Upper lobe of left lung (tissue), 6 donors: ENCODE measurements at regions not wholly inside any gene's neighbourhood (a gene's known extent, or its start where the extent isn't known, plus 50 kb on each side); places are given as distances from the start of the nearest gene placed in this dataset.

Source experiments
- ATAC-seq, 2 donors: fragments of 200-7000 bp; cut with Tn5 transposase; one replicate each; pipeline ENCODE4 v1.9.1; 2022; ENCODE audit warnings: mild to moderate bottlenecking in 2 of 2, moderate library complexity in 2 of 2; ENCODE audit not compliant: low FRiP score in 2 of 2
- DNase-seq, 2 donors: peaks; one replicate each; pipeline ENCODE4 v3.0.0-alpha.2; 2019 to 2020
- H3K27ac ChIP-seq, 4 donors: fragments of 200-600 bp; sonication (generic); one replicate each; pipeline ENCODE4 v1.5.1; 2016 to 2019
- H3K27me3 ChIP-seq, 4 donors: fragments of 200-600 bp; sonication (generic); one replicate each; pipeline ENCODE4 v1.5.1; 2017 to 2019
- H3K36me3 ChIP-seq, 4 donors: fragments of 200-600 bp; sonication (generic); one replicate each; pipeline ENCODE4 v1.5.1; 2016 to 2019
- H3K4me1 ChIP-seq, 4 donors: fragments of 200-600 bp; sonication (generic); one replicate each; pipeline ENCODE4 v1.5.1; 2018 to 2019
- H3K4me3 ChIP-seq, 4 donors: fragments of 200-600 bp; sonication (generic); one replicate each; pipeline ENCODE4 v1.5.1; 2017 to 2019; ENCODE audit warnings: mild to moderate bottlenecking in 2 of 4, moderate library complexity in 1 of 4
- H3K9me3 ChIP-seq, 4 donors: fragments of 200-600 bp; sonication (generic); one replicate each; pipeline ENCODE4 v1.5.1; 2018 to 2019
- CTCF ChIP-seq, 6 experiments: fragments of 450-650 bp in 4 of 6; fragments of 200-600 bp in 2 of 6; sonication (generic) in 2 of 6; IDR thresholded peaks; one replicate each; pipeline ENCODE4 v1.5.1; 2016 to 2019; ENCODE audit warnings: antibody characterized with exemption in 6 of 6
- EP300 ChIP-seq, 4 donors: sonication (generic); formaldehyde crosslinking; IDR thresholded peaks; one replicate each; pipeline ENCODE4 v1.5.1; 2017; ENCODE audit warnings: antibody characterized with exemption in 4 of 4, control low read depth in 2 of 4
- POLR2A ChIP-seq, 4 donors: fragments of 450-650 bp; IDR thresholded peaks; one replicate each; pipeline ENCODE4 v1.5.1; 2016 to 2017; ENCODE audit warnings: antibody characterized with exemption in 4 of 4, mild to moderate bottlenecking in 2 of 4
- POLR2AphosphoS5 ChIP-seq, 2 donors: sonication (generic); formaldehyde crosslinking; IDR thresholded peaks; one replicate each; pipeline ENCODE4 v1.5.1; 2017; ENCODE audit warnings: antibody characterized with exemption in 2 of 2
- WGBS, 2 donors: methylation state at CpG; one replicate each; pipeline ENCODE4 v1.1.5; 2017 to 2018; 5-methylcytosine and 5-hydroxymethylcytosine counted together
- donor health status: DM: no; HTN: no; CAD: no; lungs with moderate emphysema.
- donor health status: DM: no; HTN: yes; CAD: no; lungs with severe emphysema.

GRCh38 chr11:32232516-32232915, 141.6 kb downstream of the RCN1 start:
- no peaks in the 10 kb centered on the region for H3K9me3 ChIP-seq
- H3K4me3 ChIP-seq: no peak overlapping the region
- DNase-seq (no peak), ATAC-seq (no peak)
- no peaks in the 10 kb centered on the region for H3K36me3 ChIP-seq
- no peak overlapping the region for H3K27ac ChIP-seq
- WGBS, 2 donors: 95 to 98% methylated on average over 4 of the region's 4 CpGs
- no peaks in the 10 kb centered on the region for H3K27me3 ChIP-seq
- no peak for TF ChIP-seq POLR2A (IDR thresholded peaks at IDR 0.05)
- no peak for TF ChIP-seq EP300 (IDR thresholded peaks at IDR 0.05)
- no peak for TF ChIP-seq POLR2AphosphoS5 (IDR thresholded peaks at IDR 0.05)
- TF ChIP-seq CTCF (IDR thresholded peaks at IDR 0.05): no peak
- no peaks in the 10 kb centered on the region for H3K4me1 ChIP-seq

GRCh38 chr11:32233276-32233675, 142.4 kb downstream of the RCN1 start:
- Histone ChIP-seq H3K27me3 (no peaks in the 10 kb centered on the region), H3K36me3 (no peaks in the 10 kb centered on the region), H3K4me3 (no peak overlapping the region), H3K4me1 (no peaks in the 10 kb centered on the region), H3K27ac (no peak overlapping the region), H3K9me3 (no peaks in the 10 kb centered on the region)
- no peak for ATAC-seq
- no peak for DNase-seq
- 84 to 87% methylated on average over 4 of the region's 4 CpGs for WGBS, 2 donors
- no peak for TF ChIP-seq POLR2A (IDR thresholded peaks at IDR 0.05)

GRCh38 chr11:32233928-32234327, 143.1 kb downstream of the RCN1 start:
- Histone ChIP-seq H3K4me3 (no peak overlapping the region), H3K36me3 (no peaks in the 10 kb centered on the region), H3K9me3 (no peaks in the 10 kb centered on the region), H3K27me3 (no peaks in the 10 kb centered on the region), H3K27ac (no peak overlapping the region), H3K4me1 (no peaks in the 10 kb centered on the region)
- ATAC-seq: no peak
- WGBS, 2 donors: 0 to 57% methylated on average over 2 of the region's 2 CpGs
- DNase-seq: no peak
- no peak for TF ChIP-seq POLR2AphosphoS5 (IDR thresholded peaks at IDR 0.05)
- TF ChIP-seq POLR2A (IDR thresholded peaks at IDR 0.05): no peak
- TF ChIP-seq EP300 (IDR thresholded peaks at IDR 0.05): no peak
- no peak for TF ChIP-seq CTCF (IDR thresholded peaks at IDR 0.05)

GRCh38 chr11:32244453-32244852, 153.6 kb downstream of the RCN1 start:
- ATAC-seq (no peak), DNase-seq (no peak)
- Histone ChIP-seq H3K36me3 (no peaks in the 10 kb centered on the region), H3K9me3 (no peaks in the 10 kb centered on the region), H3K4me3 (no peak overlapping the region), H3K27ac (no peak overlapping the region), H3K27me3 (no peaks in the 10 kb centered on the region), H3K4me1 (no peaks in the 10 kb centered on the region)
- no peak for TF ChIP-seq CTCF (IDR thresholded peaks at IDR 0.05)
- no peak for TF ChIP-seq EP300 (IDR thresholded peaks at IDR 0.05)
- TF ChIP-seq POLR2AphosphoS5 (IDR thresholded peaks at IDR 0.05): no peak
- TF ChIP-seq POLR2A (IDR thresholded peaks at IDR 0.05): no peak

GRCh38 chr11:32253706-32254105, 162.8 kb downstream of the RCN1 start:
- ATAC-seq (no peak), DNase-seq (no peak)
- H3K27ac ChIP-seq: no peak overlapping the region
- WGBS, 2 donors: 60 to 73% methylated on average over 3 of the region's 3 CpGs
- no peaks in the 10 kb centered on the region for H3K4me1 ChIP-seq
- H3K36me3 ChIP-seq: no peaks in the 10 kb centered on the region
- H3K4me3 ChIP-seq: no peak overlapping the region
- no peaks in the 10 kb centered on the region for H3K27me3 ChIP-seq
- no peaks in the 10 kb centered on the region for H3K9me3 ChIP-seq
- TF ChIP-seq POLR2AphosphoS5 (IDR thresholded peaks at IDR 0.05): no peak
- TF ChIP-seq CTCF (IDR thresholded peaks at IDR 0.05): no peak
- TF ChIP-seq POLR2A (IDR thresholded peaks at IDR 0.05): no peak
- TF ChIP-seq EP300 (IDR thresholded peaks at IDR 0.05): no peak
